ENCODE measurements at regions not wholly inside any gene's neighbourhood (a gene's known extent, or its start where the extent isn't known, plus 50 kb on each side); places are given as distances from the start of the nearest gene placed in this dataset.

DNA sequence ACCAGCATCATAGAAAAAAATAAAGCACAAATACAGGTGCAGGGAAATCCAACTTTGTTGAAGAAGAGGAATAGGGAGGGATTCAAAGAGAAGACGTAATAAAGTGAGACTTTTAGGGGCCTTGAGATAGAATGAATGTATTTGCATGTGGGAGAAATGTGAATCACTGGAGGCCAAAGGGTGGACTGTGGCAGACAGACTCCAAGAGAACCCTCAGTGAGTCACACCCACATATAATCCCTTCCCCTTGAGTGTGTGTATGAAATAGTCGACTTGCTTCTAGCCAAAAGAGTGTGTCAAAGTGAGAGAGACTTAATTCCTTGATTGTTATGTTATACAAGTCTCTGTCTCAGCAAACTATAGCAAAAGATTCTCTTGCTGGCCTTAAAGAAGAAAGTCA is 101.3 kb upstream of the GHITM start:
- no peak for DNase-seq (ENCODE audit: low read depth, low spot score)

DNA sequence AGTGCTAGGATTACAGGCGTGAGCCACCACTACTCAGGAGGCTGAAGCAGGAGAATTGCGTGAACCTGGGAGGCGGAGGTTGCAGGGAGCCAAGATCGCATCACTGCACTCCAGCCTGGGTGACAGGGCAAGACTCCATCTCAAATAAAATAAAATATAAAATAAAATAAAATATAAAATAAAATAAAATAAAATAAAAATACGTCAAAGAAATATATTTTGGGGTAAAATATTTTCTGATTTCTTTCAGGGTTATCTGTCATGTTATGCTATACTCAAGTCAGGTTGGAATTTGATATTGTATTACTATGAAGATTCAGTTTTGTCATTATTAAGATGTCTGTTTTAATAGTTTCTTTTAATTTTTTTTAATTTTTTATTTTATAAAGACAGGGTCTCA is 99.4 kb upstream of the GHITM start:
- no peak for DNase-seq (ENCODE audit: low read depth, low spot score)

DNA sequence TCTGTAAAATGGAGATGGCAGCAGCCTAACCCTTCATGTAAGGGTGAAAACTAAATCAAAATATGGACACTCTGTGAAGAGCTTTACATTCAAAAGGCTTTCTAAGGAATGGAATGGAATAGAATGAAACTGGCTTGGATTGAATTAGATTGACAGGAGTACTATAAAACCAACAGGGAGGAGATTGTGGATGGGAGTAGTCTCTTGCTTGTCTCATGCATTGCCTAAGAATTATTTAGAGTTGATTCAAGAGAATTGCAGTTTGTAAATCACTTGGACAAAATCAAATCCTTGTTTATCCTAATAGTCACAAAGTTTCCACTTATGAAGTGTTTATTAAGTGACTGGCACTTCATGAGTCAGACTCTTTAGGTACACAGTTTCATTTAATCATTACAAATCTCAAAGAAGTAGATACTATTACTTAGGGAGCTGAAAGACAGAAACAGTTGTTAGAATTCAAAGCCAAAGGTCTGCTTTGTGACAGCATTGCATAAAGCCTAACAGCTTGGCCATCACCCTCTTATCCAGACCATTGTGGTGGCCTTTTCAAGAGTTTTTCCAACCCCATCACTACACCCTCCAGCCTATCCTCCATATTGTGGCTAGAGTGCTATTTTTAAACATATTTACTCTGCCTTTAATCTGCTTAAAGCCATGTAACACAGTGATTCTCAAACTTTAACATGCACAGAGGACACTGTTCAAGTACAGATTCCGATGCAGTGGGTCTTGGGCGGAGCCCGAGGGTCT is 91.9 kb upstream of the GHITM start:
- no peak for DNase-seq (ENCODE audit: low read depth, low spot score)

DNA sequence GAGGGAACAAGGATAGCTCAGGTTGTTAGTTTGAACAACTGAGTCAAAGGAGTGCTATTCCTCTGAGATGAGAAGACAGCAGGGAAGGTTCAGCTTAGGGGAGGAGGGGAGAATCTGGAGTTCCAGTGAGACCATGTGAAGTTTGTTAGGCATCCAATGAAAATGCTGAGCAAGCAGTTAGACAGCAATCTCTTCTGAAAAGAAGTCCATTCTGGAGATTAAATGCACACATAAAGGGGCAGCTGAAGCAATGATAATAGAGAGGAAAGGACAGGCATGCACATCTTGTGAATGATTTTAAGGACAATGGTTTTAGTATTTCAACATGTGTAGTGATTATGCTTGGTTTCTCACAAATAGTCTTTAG is 89.7 kb upstream of the GHITM start:
- no peak for DNase-seq (ENCODE audit: low read depth, low spot score)

DNA sequence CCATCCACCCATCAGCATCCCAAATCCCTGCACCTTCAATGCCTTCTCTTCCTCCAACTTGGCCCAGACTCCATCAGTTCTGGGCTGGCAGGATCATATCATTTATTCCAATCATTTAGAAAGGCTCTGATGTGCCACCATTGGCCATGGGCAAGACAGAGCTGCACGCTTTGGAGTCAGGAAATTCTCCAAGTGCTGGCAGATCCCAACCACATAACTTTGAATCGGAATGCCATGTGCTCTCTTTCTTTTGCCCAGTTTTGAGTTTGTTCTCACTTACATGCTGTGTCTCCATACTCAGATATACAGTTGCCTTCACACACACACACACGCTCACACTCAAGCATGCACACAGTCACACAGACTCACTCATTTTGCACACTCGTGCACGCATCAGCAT is 85.7 kb upstream of the GHITM start:
- DNase-seq (ENCODE audit: low read depth, low spot score), result no peak

DNA sequence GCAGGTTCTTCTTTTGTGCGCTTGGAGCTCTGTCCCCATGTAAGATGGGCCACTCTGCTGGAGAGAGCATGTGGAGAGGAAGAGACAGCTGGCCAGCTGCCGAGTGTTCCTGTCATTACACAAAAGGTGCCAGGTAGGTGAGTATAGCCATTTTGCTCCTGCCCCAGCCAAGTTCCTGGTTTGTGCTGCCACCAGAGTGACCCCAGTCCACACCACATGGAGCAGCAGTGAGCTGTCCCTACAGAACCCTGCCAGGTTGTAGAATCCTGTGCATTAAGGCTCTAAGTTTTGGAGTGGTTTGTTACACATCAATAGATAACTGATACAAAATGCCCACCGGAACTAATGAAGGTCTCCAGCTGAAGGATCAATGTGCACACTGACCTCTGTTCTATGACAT is 84.6 kb upstream of the GHITM start:
- DNase-seq (ENCODE audit: low read depth, low spot score), result no peak

DNA sequence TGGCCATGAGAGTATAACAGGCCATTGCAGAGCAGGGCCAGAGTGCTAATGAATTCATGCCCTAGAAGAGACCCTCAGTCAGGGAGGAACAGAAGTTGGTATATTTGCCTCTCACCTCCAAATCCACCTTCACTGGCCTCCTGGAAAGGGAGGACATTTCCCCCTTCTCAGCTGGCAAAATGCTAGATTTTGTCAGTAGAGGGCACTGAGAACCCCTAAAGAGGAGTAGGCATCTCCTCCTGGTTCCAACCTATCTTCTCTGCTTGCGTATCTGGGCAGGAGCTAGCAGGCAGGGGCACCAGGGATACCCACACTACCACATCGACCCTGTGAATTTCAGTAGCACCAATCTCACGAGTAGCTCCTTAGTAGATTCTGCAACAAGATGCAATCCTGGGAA is 79.8 kb upstream of the GHITM start:
- no peak for DNase-seq (ENCODE audit: low read depth, low spot score)

DNA sequence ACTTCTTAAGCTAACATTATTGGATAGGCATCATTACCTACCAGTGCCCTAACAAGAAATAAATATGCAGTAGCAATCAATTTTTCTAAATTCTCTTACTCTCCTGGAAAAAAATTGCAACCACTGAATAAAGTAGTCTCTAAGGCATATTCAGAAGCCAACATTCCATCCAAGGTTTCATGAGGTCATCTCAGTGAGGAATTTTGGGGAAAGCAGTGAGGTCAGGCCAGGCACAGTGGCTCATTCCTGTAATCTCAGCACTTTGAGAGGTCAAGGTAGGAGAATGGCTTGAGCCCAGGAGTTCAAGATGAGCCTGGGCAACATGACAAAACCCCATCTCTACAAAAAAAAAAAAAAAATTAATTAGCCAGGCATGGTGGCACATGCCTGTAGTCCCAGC is 75.9 kb upstream of the GHITM start:
- no peak for DNase-seq (ENCODE audit: low read depth, low spot score)

DNA sequence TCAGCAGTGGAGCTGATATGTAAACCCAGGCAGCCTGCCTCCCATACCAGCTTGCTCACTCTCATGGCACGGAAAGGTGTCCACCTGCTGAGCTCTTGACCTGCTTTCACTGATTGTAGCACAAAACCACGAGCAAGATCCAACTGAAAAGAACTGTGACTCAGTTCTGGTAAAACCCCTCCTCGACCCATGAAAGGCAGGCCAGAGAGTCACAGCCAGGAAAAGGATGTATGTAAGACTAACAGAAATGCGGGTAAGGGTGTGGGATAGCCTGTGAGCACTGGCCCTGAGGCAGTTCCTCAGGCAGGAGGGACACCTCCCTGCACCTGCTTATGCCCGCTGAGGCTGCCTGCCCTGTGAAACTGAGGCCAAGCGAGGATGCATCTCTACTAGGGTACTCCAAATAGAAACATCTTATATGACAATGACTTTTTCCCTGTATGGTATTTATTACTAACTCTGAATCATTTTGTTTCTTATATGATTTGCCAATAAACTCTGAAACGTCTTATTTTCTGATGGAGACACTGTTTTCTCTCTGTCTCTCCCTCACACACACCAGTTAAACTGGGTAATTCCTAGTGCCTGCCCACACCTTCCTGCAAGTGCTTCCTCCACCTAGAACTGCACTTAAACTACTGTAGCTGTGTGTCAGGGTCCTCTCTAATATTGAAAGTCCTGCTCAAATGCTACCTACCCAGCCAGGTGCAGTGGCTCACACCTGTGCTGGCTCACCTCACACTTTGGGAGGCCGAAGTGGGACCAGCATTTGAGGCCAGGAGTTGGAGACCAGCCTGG is 73.3 kb upstream of the GHITM start:
- no peak for DNase-seq (ENCODE audit: low read depth, low spot score)

DNA sequence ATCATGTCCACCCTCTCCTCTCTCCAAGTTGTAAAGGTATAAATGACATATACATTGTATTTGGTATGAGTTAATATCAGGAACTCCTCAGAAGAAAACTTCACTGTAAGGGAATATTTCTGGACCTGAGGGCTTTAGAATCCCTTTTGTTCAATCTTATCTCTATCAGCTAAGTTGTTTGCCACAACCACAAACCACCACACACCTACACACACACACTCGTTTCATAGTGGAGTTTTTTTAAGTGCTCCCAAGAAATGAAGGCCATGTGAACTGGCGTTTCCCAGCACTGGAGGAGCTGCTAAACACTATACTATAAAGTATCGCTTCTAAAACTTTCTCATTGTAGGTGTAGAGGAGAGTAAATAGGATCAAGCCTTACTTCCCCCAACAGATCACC is 64.8 kb upstream of the GHITM start:
- DNase-seq (ENCODE audit: low read depth, low spot score), result no peak

DNA sequence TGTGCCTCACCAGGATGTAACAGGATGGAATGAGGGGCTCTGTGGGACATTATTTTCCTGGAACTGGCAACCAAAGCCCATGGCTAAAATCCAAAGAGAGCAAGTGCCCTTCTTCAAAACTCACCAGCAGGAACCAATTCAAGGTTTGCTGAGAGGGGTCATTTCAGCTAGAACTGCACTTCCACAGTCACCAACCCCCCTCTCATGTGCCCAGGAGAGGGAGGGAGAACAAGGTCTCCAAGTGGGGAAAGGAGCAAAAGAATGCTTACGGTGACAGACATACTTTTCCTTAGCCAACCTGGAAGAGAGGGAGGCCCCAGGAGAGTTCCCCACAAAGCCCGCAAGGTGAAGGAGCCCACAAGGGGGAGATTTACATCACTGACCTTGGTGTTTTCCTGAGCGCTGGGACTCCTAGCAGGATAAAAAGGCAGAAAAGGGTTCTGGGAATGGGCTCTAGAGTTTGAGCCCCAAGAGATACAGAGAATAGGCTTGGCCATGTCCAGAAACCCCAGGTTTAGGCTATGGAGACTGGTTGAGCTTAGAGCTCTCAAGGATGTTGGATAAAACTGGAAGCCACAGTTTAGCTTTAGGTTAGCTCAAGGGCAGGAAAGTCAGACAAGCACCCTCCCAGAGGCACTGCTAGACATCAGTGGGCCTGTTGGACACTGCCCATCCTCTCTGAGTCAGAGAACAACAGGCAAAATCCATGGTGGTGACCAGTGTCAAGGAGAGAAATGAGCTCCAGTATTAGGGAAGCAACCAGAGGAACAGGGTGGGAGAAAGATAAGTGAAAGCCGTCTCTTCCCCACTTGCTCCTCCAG is 63.9 kb upstream of the GHITM start:
- no peak for DNase-seq (ENCODE audit: low read depth, low spot score)

DNA sequence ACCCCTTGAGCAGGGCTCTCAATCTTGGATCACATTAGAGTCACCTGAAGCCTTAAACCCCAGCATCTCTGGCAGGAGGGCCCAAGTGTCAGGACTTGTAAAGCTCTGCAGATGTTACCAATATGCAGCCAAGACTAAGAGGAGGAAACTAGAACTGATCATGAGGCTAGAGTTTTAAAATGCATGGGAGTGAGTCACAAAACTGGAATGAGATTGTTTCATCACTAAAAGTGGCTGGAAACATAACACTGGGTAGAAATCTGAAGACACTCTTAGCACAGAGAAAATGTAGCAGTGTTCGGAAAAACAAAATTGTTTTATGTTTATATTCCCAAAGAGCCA is 63.3 kb upstream of the GHITM start:
- no peak for DNase-seq (ENCODE audit: low read depth, low spot score)

DNA sequence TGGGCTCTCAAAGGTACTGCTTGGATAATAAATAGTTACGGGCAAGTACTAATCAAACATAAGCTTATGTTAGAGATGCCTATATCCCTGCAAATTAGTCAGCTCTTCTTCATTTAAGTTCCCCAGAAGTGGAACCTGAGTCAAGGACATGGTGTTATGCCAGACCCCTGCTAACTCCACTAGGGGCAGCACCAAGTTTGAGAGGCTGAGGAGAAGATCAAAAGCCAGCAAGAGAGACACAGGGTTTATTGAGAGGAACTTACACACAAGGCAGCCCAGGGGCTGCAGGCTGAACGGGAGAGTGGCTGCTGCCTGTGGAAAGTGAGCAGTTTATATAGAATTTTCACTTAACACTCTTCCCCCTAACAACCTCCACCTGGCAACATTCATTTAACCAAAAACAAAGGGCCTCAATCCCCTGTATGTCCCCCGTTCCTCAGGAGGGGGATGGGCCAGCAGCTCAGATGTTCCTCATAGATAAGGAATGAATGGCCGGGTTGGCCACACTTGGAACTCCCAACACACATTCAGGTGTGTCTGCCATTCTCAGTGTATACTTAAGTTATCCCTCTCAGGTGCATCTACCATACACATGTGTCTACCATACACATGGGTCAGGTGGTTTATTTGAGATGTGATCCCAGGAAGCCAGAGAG is 62.6 kb upstream of the GHITM start:
- DNase-seq (ENCODE audit: low read depth, low spot score), result no peak

DNA sequence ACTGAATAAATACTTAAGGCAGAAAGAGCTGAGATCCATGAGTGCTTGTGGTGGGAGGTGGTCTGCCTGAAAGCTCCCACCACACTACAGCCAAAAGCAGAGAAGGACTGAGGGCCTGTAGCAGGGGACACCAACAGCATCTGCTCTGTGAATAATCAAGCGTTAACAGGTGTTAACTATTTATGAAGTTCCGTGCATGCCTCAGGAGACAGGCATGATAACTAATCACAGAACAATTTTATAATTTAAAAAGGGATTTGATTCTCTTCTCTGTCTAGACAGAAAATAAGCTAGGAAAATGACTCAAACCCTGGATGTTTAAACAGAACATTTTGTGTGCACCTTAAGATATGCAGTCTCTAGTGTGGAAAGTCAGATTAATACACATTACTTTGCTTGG is 61.5 kb upstream of the GHITM start:
- no peak for DNase-seq (ENCODE audit: low read depth, low spot score)

DNA sequence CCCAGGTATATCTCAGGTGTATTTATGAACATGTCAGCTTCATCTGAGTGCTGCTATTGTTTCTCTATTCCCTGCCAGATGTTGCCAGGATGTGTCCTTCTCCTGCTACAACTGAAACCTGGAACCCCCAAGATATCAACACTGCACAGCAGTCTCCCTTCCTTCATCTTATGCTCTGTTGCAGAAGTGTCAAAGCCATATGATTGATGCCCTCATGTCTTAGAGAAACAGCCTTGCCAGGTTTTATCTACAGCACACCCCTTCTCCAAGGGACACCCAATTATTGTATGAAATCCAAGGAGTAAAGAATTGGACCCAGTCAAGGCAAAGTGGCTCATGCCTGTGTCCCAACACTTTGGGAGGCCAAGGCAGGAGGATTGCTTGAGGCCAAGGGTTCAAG is 60.5 kb upstream of the GHITM start:
- DNase-seq (ENCODE audit: low read depth, low spot score), result no peak

DNA sequence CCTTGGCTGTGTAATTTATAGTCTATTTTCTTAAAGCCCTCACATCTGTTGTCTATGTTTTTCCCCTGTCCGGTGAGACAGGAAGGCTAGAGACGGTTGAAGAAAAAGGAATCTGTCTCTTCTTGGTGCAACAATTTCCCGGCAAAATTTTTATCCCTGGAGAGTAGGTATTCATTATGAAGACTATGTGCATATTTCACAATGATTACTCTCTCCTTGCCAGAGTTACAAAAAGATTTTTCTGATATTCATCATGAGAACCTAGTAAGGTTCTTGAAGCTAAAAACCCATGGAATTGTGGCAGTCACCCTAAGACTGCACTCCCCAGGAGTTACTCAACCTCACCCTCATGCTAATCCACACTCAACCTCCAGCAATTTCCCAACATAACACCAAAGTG is 55.0 kb upstream of the GHITM start:
- DNase-seq (ENCODE audit: low read depth, low spot score), result no peak

DNA sequence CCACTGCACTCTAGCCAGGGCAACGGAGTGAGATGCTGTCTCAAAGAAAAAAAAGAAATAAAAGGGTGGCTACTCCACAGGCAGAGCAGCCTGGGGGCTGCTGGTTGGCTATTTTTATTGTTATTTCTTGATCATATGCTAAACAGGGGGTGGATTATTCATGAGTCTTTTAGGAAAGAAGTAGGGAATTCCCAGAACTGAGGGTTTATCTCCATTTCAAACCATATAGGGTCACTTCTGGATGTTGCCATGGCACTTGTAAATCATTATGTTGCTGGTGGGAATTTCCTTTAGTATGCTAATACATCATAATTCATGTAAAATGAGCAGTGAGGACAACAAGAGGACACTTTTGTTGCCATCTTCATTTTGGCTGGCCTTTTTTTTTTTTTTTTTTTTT is 52.1 kb upstream of the GHITM start:
- no peak for DNase-seq (ENCODE audit: low read depth, low spot score)

DNA sequence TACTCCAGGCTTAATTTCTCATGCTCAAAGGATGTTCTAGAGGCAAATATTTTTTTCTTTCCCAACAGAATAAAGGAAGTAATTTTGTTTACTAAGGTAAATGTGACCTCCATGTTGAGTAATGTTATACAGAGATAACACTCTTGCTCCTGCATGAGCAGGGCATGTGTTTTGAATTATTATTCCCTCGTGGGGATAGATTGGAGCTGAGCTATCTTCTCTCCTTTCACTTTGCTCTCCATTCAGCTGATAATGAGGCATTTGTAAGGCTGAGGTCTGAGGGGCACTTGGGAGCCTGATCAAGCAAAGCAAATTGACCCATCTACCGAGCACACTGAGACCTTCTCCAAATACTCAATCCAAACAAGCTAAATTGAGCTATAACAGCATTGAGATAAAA is 50.7 kb upstream of the GHITM start:
- DNase-seq (ENCODE audit: low read depth, low spot score), result no peak

DNA sequence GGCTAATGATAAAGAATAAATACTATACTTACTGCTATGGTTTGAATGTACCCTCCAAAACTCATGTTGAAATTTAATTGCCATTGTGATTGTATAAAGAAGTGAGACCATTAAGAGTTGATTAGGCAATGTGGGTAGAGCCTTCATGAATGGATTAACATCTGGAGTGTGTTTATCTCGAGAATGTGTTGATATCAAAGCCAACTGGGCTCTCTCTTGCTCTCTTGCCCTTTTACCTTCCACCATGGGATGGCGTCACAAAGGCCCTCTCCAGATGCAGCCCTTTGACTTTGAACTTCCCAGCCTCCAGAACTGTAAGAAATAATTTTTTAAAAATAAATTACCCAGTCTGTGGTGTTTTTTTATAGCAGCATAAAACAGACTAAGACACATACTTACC is 50.1 kb upstream of the GHITM start:
- DNase-seq (ENCODE audit: low read depth, low spot score), result no peak
